SU-DHL-6 (cell line): ENCODE measurements at regions not wholly inside any gene's neighbourhood (a gene's known extent, or its start where the extent isn't known, plus 50 kb on each side); places are given as distances from the start of the nearest gene placed in this dataset.

Experiments
- H2AFZ ChIP-seq: fragments of 200-600 bp; sonication (generic); 2 replicates; pipeline ENCODE4 v1.6.1; 2014; ENCODE audit warnings: low read depth, mild to moderate bottlenecking, moderate library complexity, mixed read lengths, antibody characterized with exemption, low read length; ENCODE audit not compliant: severe bottlenecking
- H3F3A ChIP-seq: fragments of 200-600 bp; shearing (Covaris generic); 2 replicates; pipeline ENCODE4 v1.6.0; 2016; ENCODE audit warnings: antibody characterized with exemption, mild to moderate bottlenecking; ENCODE audit not compliant: insufficient read depth
- H3K27ac ChIP-seq: fragments of 200-600 bp; sonication (generic); 2 replicates; pipeline ENCODE4 v1.5.1; 2016; ENCODE audit warnings: low read depth, mild to moderate bottlenecking, low read length, moderate library complexity, mixed read lengths
- H3K27me3 ChIP-seq: fragments of 200-600 bp; sonication (generic), shearing (Covaris generic); 2 replicates; pipeline ENCODE4 v1.6.0; 2014; ENCODE audit warnings: mild to moderate bottlenecking, low read length
- H3K36me3 ChIP-seq: fragments of 200-600 bp; sonication (generic); 2 replicates; pipeline ENCODE4 v1.6.1; 2014; ENCODE audit warnings: mild to moderate bottlenecking, low read length, mixed read lengths
- H3K4me2 ChIP-seq: fragments of 300-600, 200-600 bp; shearing (Covaris generic), sonication (generic); 2 replicates; pipeline ENCODE4 v1.6.0; 2014; ENCODE audit warnings: low read length, low read depth, mild to moderate bottlenecking; ENCODE audit not compliant: poor library complexity, severe bottlenecking
- H3K4me3 ChIP-seq: fragments of 200-600 bp; sonication (generic); 2 replicates; pipeline ENCODE4 v1.5.1; 2014; ENCODE audit warnings: antibody characterized with exemption, low read length, mild to moderate bottlenecking, mixed read lengths; ENCODE audit not compliant: insufficient read depth, poor library complexity, severe bottlenecking
- H3K79me2 ChIP-seq: fragments of 200-600 bp; sonication (generic); 2 replicates; pipeline ENCODE4 v1.6.1; 2014; ENCODE audit warnings: mild to moderate bottlenecking, low read length, moderate library complexity; ENCODE audit not compliant: insufficient read depth
- H3K9ac ChIP-seq: fragments of 200-600 bp; sonication (generic); 2 replicates; pipeline ENCODE4 v1.7.0; 2014; ENCODE audit warnings: mild to moderate bottlenecking, low read length
- H3K9me2 ChIP-seq: fragments of 200-600 bp; sonication (generic); replicated peaks from 2 replicates; pipeline ENCODE4 v1.6.1; 2014; ENCODE audit warnings: low read length; ENCODE audit not compliant: insufficient read depth
- H3K9me3 ChIP-seq: fragments of 200-600 bp; sonication (generic); 2 replicates; pipeline ENCODE4 v1.6.1; 2014; ENCODE audit warnings: low read length, mixed read lengths; ENCODE audit not compliant: insufficient read depth
- H4K20me1 ChIP-seq: fragments of 200-600 bp; sonication (generic); 2 replicates; pipeline ENCODE4 v1.6.1; 2014; ENCODE audit warnings: low read depth, mild to moderate bottlenecking, antibody characterized with exemption, low read length, moderate library complexity, mixed read lengths
- CTCF ChIP-seq: fragments of 200-600 bp; sonication (generic); IDR thresholded peaks from one replicate; pipeline ENCODE4 v1.5.1; 2017; ENCODE audit warnings: antibody characterized with exemption, mild to moderate bottlenecking, low read length, moderate library complexity; ENCODE audit not compliant: insufficient read depth, poor library complexity, severe bottlenecking
- EZH2phosphoT487 ChIP-seq: fragments of 200-600 bp; sonication (generic), shearing (Covaris generic); conservative IDR thresholded peaks from 2 replicates; pipeline ENCODE4 v1.6.1; 2018; ENCODE audit warnings: mild to moderate bottlenecking, antibody characterized with exemption, low read length, moderate library complexity, mixed read lengths

DNA sequence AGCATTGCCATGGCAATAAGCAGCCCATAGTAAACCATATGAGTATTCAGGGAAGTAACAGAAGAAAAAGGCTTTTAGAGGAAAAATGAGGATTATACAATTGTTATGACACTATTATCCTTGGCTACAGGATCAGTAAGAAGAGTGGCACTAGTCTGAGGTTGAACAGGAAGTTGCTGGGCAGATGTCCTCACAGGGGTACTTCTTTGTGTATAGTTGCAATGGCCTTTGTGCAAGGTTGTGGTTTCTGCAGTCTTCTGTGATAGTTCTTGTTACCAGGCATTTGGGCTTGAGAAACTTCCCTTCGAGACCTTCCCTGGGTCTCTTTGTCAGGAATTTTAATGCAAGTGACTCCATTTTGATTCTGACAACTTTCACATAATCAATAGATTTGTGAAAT, 100.6 kb upstream of the ATP11B start:
- H3K4me3 ChIP-seq: no peak overlapping the region
- H3K27me3 ChIP-seq: no peaks in the 10 kb centered on the region
- H3K9me3 ChIP-seq: no peaks in the 10 kb centered on the region
- no peaks in the 10 kb centered on the region for H4K20me1 ChIP-seq
- H3K4me2 ChIP-seq: no peak overlapping the region
- H2AFZ ChIP-seq: no peak overlapping the region
- no peak overlapping the region for H3K27ac ChIP-seq
- TF ChIP-seq CTCF: no peak
- TF ChIP-seq EZH2phosphoT487: no peak
- no peaks in the 10 kb centered on the region for H3K79me2 ChIP-seq
- H3K36me3 ChIP-seq: no peaks in the 10 kb centered on the region
- H3K9ac ChIP-seq: no peak overlapping the region
- H3F3A ChIP-seq: no peaks in the 10 kb centered on the region
- H3K9me2 ChIP-seq: no peaks in the 10 kb centered on the region

DNA sequence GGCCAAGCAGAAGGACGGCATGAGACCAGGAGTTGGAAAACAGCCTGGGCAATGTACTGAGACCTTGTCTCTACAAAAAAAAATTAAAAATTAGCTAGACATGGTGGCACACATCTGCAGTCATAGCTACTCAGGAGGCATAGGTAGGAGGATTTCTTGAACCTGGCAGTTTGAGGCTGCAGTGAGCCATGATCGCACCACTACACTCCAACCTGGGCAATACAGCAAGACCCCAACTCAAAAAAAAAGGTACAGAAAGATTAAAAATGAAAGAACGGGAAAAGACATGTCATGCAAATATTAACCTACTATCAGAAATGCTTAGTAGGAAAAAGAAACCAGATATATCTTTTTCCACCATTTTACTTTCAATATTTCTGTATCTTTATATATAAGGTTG, 99.6 kb upstream of the ATP11B start:
- no peaks in the 10 kb centered on the region for H3K9me3 ChIP-seq
- TF ChIP-seq CTCF (no peak), EZH2phosphoT487 (no peak)
- no peak overlapping the region for H3K27ac ChIP-seq
- no peak overlapping the region for H3K4me3 ChIP-seq
- no peak overlapping the region for H2AFZ ChIP-seq
- H3F3A ChIP-seq: no peaks in the 10 kb centered on the region
- no peaks in the 10 kb centered on the region for H3K79me2 ChIP-seq
- no peaks in the 10 kb centered on the region for H3K9me2 ChIP-seq
- H3K27me3 ChIP-seq: no peaks in the 10 kb centered on the region
- no peaks in the 10 kb centered on the region for H3K36me3 ChIP-seq
- H3K4me2 ChIP-seq: no peak overlapping the region
- H4K20me1 ChIP-seq: no peaks in the 10 kb centered on the region
- H3K9ac ChIP-seq: no peak overlapping the region

GRCh38 chr3:182696916-182697315, 96.4 kb upstream of the ATP11B start:
- H3K36me3 ChIP-seq: no peaks in the 10 kb centered on the region
- no peaks in the 10 kb centered on the region for H3K9me3 ChIP-seq
- no peaks in the 10 kb centered on the region for H3F3A ChIP-seq
- no peaks in the 10 kb centered on the region for H4K20me1 ChIP-seq
- H3K9ac ChIP-seq: no peak overlapping the region
- no peaks in the 10 kb centered on the region for H3K9me2 ChIP-seq
- no peak overlapping the region for H3K4me3 ChIP-seq
- H3K4me2 ChIP-seq: no peak overlapping the region
- H3K79me2 ChIP-seq: no peaks in the 10 kb centered on the region
- H3K27me3 ChIP-seq: no peaks in the 10 kb centered on the region
- no peak overlapping the region for H2AFZ ChIP-seq
- H3K27ac ChIP-seq: no peak overlapping the region
- TF ChIP-seq EZH2phosphoT487 (no peak), CTCF (no peak)
